H1 (cell line): ENCODE measurements at regions not wholly inside any gene's neighbourhood (a gene's known extent, or its start where the extent isn't known, plus 50 kb on each side); places are given as distances from the start of the nearest gene placed in this dataset.

Experiments
- CTCF ChIA-PET: fragments of 300-600 bp; sonication (Branson Sonifier 250); formaldehyde crosslinking; loops from one replicate; lab custom pipeline; 2021; ENCODE audit not compliant: partially characterized antibody; lab: Charles Lee
- POLR2A ChIA-PET: fragments of 300-600 bp; sonication (Branson Sonifier 250); formaldehyde crosslinking; loops from one replicate; lab custom pipeline; 2021; ENCODE audit warnings: inconsistent platforms; ENCODE audit not compliant: partially characterized antibody; lab: Charles Lee
- DNase-seq, 2 experiments: peaks; one replicate each; pipeline versions ENCODE4 v3.0.0 to v3.0.0-alpha.2; 2010 to 2022; ENCODE audit warnings: low spot score in 2 of 2, low read depth in 1 of 2, mixed read lengths in 1 of 2
- FAIRE-seq: peaks from 2 replicates; lab custom pipeline; 2011; peaks lifted over from hg19 to GRCh38; lab: Jason Lieb, UNC
- H2AFZ ChIP-seq: 2 replicates; pipeline ENCODE4 v1.8.1; 2012; ENCODE audit warnings: low read length, inconsistent platforms
- H2AK5ac ChIP-seq: 2 replicates; pipeline ENCODE4 v1.6.1; 2013; ENCODE audit warnings: low read depth, low read length
- H2BK120ac ChIP-seq: replicated peaks from 2 replicates; pipeline ENCODE3; 2013; ENCODE audit warnings: low read depth, low read length, inconsistent platforms
- H2BK12ac ChIP-seq: 2 replicates; pipeline ENCODE4 v1.6.1; 2013; ENCODE audit warnings: low read depth, low read length
- H2BK15ac ChIP-seq: 2 replicates; pipeline ENCODE4 v1.6.1; 2013; ENCODE audit warnings: low read length
- H2BK20ac ChIP-seq: 2 replicates; pipeline ENCODE4 v1.6.1; 2013; ENCODE audit warnings: low read length
- H2BK5ac ChIP-seq: 2 replicates; pipeline ENCODE4 v1.6.1; 2013; ENCODE audit warnings: low read depth, low read length
- H3K14ac ChIP-seq: 2 replicates; pipeline ENCODE4 v1.6.1; 2013; ENCODE audit warnings: inconsistent platforms; ENCODE audit not compliant: insufficient read length
- H3K18ac ChIP-seq: 2 replicates; pipeline ENCODE4 v1.6.1; 2013; ENCODE audit warnings: low read length; ENCODE audit errors: extremely low read depth
- H3K23ac ChIP-seq: 2 replicates; pipeline ENCODE4 v1.6.1; 2013; ENCODE audit warnings: inconsistent platforms; ENCODE audit not compliant: insufficient read length
- H3K23me2 ChIP-seq: 2 replicates; pipeline ENCODE4 v1.6.1; 2013; ENCODE audit warnings: low read depth, low read length
- H3K27ac ChIP-seq: 2 replicates; pipeline ENCODE4 v1.6.1; 2011; ENCODE audit warnings: low read depth, low read length, inconsistent platforms
- H3K27me3 ChIP-seq, 4 experiments: replicated peaks in 1 of 4; 1 replicate in 1 of 4; 2 replicates in 3 of 4; pipeline versions ENCODE4 v1.6.1 to v1.8.1; 2011 to 2013; ENCODE audit warnings: low read length in 3 of 4, mild to moderate bottlenecking in 3 of 4, inconsistent platforms in 2 of 4, mixed read lengths in 2 of 4, moderate library complexity in 1 of 4; ENCODE audit not compliant: control insufficient read depth in 3 of 4, insufficient read depth in 3 of 4; ENCODE audit errors: extremely low read depth in 1 of 4
- H3K36me3 ChIP-seq, 4 experiments: 2 replicates each; pipeline versions ENCODE4 v1.6.1 to v1.8.1; 2011 to 2013; ENCODE audit warnings: mild to moderate bottlenecking in 4 of 4, low read length in 3 of 4, moderate library complexity in 2 of 4, control low read depth in 1 of 4, inconsistent platforms in 1 of 4; ENCODE audit not compliant: insufficient read depth in 4 of 4, control insufficient read depth in 2 of 4
- H3K4ac ChIP-seq: replicated peaks from 2 replicates; pipeline ENCODE3; 2013; ENCODE audit warnings: low read length, low read depth, mixed read lengths, inconsistent platforms; ENCODE audit not compliant: insufficient read length
- H3K4me1 ChIP-seq, 4 experiments: replicated peaks in 1 of 4; 1 replicate in 1 of 4; 2 replicates in 3 of 4; pipeline versions ENCODE4 v1.6.1 to v1.8.1; 2011 to 2013; ENCODE audit warnings: low read length in 3 of 4, inconsistent platforms in 2 of 4, mixed read lengths in 1 of 4; ENCODE audit not compliant: insufficient read depth in 4 of 4, control insufficient read depth in 3 of 4
- H3K4me2 ChIP-seq, 2 experiments: 2 replicates each; pipeline versions ENCODE4 v1.6.1 to v1.8.1; 2011 to 2013; ENCODE audit warnings: low read depth in 2 of 2, low read length in 2 of 2, control low read depth in 1 of 2, inconsistent platforms in 1 of 2, mild to moderate bottlenecking in 1 of 2; ENCODE audit not compliant: insufficient read depth in 1 of 2
- H3K4me3 ChIP-seq, 4 experiments: fragments of 200-600, 300-600 bp in 1 of 4; sonication (generic), shearing (Covaris generic), sonication (Bioruptor Twin) in 1 of 4; 2 replicates each; pipeline versions ENCODE4 v1.5.1 to v1.8.1; 2011 to 2016; ENCODE audit warnings: low read length in 4 of 4, low read depth in 3 of 4, control low read depth in 2 of 4, inconsistent platforms in 2 of 4, mild to moderate bottlenecking in 2 of 4, mixed read lengths in 1 of 4, moderate library complexity in 1 of 4; ENCODE audit not compliant: insufficient read depth in 2 of 4; ENCODE audit errors: extremely low read depth in 1 of 4
- H3K56ac ChIP-seq: replicated peaks from 2 replicates; pipeline ENCODE3; 2013; ENCODE audit warnings: low read depth, mild to moderate bottlenecking, mixed read lengths, low read length, inconsistent platforms; ENCODE audit not compliant: insufficient read length
- H3K79me1 ChIP-seq: 2 replicates; pipeline ENCODE4 v1.6.1; 2013; ENCODE audit warnings: low read depth, low read length, control low read depth
- H3K79me2 ChIP-seq, 2 experiments: 2 replicates each; pipeline versions ENCODE4 v1.6.1 to v1.8.1; 2012 to 2013; ENCODE audit warnings: low read length in 2 of 2, mild to moderate bottlenecking in 2 of 2, inconsistent platforms in 1 of 2; ENCODE audit not compliant: insufficient read depth in 2 of 2, control insufficient read depth in 1 of 2
- H3K9ac ChIP-seq, 4 experiments: replicated peaks in 1 of 4; 1 replicate in 1 of 4; 2 replicates in 3 of 4; pipeline versions ENCODE4 v1.6.1 to v1.8.1; 2011 to 2013; ENCODE audit warnings: low read depth in 3 of 4, low read length in 3 of 4, control low read depth in 2 of 4, mild to moderate bottlenecking in 2 of 4, moderate library complexity in 2 of 4, inconsistent platforms in 1 of 4; ENCODE audit errors: extremely low read depth in 1 of 4
- H3K9me3 ChIP-seq, 2 experiments: 2 replicates each; pipeline versions ENCODE4 v1.6.1 to v1.8.1; 2012 to 2013; ENCODE audit warnings: mild to moderate bottlenecking in 2 of 2, moderate library complexity in 2 of 2, control low read depth in 1 of 2, inconsistent platforms in 1 of 2, low read depth in 1 of 2, low read length in 1 of 2, mixed read lengths in 1 of 2; ENCODE audit not compliant: insufficient read depth in 2 of 2
- H4K20me1 ChIP-seq, 2 experiments: replicated peaks in 1 of 2; 2 replicates each; pipeline versions ENCODE3 to v1.8.1; 2011 to 2013; ENCODE audit warnings: inconsistent platforms in 2 of 2, low read length in 2 of 2, mild to moderate bottlenecking in 1 of 2; ENCODE audit not compliant: insufficient read depth in 2 of 2, control insufficient read depth in 1 of 2
- H4K5ac ChIP-seq: 2 replicates; pipeline ENCODE4 v1.6.1; 2013; ENCODE audit warnings: low read length, low read depth, mixed read lengths, inconsistent platforms; ENCODE audit not compliant: insufficient read length
- H4K8ac ChIP-seq: 2 replicates; pipeline ENCODE4 v1.8.0; 2013; ENCODE audit warnings: mild to moderate bottlenecking, moderate library complexity, low read length, inconsistent platforms; ENCODE audit not compliant: insufficient read depth; ENCODE audit errors: extremely low read depth
- H4K91ac ChIP-seq: replicated peaks from 2 replicates; pipeline ENCODE3; 2013; ENCODE audit warnings: low read length, mixed read lengths, inconsistent platforms; ENCODE audit not compliant: insufficient read length
- ASH2L ChIP-seq: fragments of 200-600, 300-600 bp; sonication (generic); IDR thresholded peaks from one replicate; pipeline ENCODE4 v1.7.1; 2017; ENCODE audit warnings: low read length
- CEBPB ChIP-seq: IDR thresholded peaks from 2 replicates; pipeline ENCODE4 v1.6.1; 2012; ENCODE audit warnings: low read depth, low read length
- E2F6 ChIP-seq: IDR thresholded peaks from 2 replicates; pipeline ENCODE4 v1.6.1; 2012; ENCODE audit warnings: inconsistent platforms
- FOSL1 ChIP-seq: IDR thresholded peaks from 2 replicates; pipeline ENCODE4 v1.6.1; 2011; ENCODE audit warnings: mild to moderate bottlenecking, low read depth, low read length, moderate library complexity; ENCODE audit not compliant: insufficient read depth
- GABPA ChIP-seq: IDR thresholded peaks from 2 replicates; pipeline ENCODE4 v1.6.1; 2011; ENCODE audit warnings: mild to moderate bottlenecking, low read length, moderate library complexity, borderline replicate concordance; ENCODE audit not compliant: insufficient read depth
- KDM5A ChIP-seq: fragments of 200-600 bp; IDR thresholded peaks from 2 replicates; pipeline ENCODE4 v1.7.1; 2012; ENCODE audit warnings: mild to moderate bottlenecking, low read length, inconsistent platforms, mixed read lengths
- MAX ChIP-seq: IDR thresholded peaks from 2 replicates; pipeline ENCODE4 v1.6.1; 2012; ENCODE audit warnings: inconsistent platforms
- RFX5 ChIP-seq: IDR thresholded peaks from 2 replicates; pipeline ENCODE4 v1.6.1; 2011; ENCODE audit warnings: low read depth, low read length, improper control_type of control experiment, borderline replicate concordance
- RNF2 ChIP-seq: fragments of 200-900, 300-1000 bp; sonication (generic); IDR thresholded peaks from 2 replicates; pipeline ENCODE4 v1.7.1; 2016; ENCODE audit warnings: borderline replicate concordance, low read depth, mild to moderate bottlenecking, antibody characterized with exemption, low read length; ENCODE audit not compliant: poor library complexity, severe bottlenecking; ENCODE audit errors: missing control alignments
- RXRA ChIP-seq: IDR thresholded peaks from 2 replicates; pipeline ENCODE4 v1.6.1; 2011; ENCODE audit warnings: low read depth, mild to moderate bottlenecking, low read length, moderate library complexity; ENCODE audit not compliant: insufficient read depth
- SAP30 ChIP-seq: fragments of 300-600 bp; sonication (generic); IDR thresholded peaks from 2 replicates; pipeline ENCODE4 v1.7.1; 2012; ENCODE audit warnings: low read length, moderate library complexity, mild to moderate bottlenecking, inconsistent platforms; ENCODE audit not compliant: insufficient read depth, insufficient replicate concordance
- SIRT6 ChIP-seq: IDR thresholded peaks from one replicate; pipeline ENCODE4 v1.7.1; 2012; ENCODE audit warnings: low read length, inconsistent platforms
- SP2 ChIP-seq: IDR thresholded peaks from 2 replicates; pipeline ENCODE4 v1.6.1; 2012; ENCODE audit warnings: mild to moderate bottlenecking, low read length, inconsistent platforms
- YY1 ChIP-seq: IDR thresholded peaks from 2 replicates; pipeline ENCODE4 v1.6.1; 2011; ENCODE audit warnings: low read depth, mild to moderate bottlenecking, low read length
- WGBS, 2 experiments: shearing (Covaris generic) in 1 of 2; methylation state at CpG; one replicate each; pipeline versions ENCODE4 v1.1.6 to v1.1.7; 2013 to 2015; ENCODE audit warnings: low lambda C conversion rate in 2 of 2, mixed read lengths in 2 of 2, inconsistent platforms in 1 of 2, low coverage in 1 of 2, missing lambda C conversion rate in 1 of 2; ENCODE audit not compliant: insufficient replicate concordance in 2 of 2, insufficient coverage in 1 of 2, insufficient read length in 1 of 2; ENCODE audit errors: extremely low coverage in 1 of 2, missing lambda C conversion rate in 1 of 2; 5-methylcytosine and 5-hydroxymethylcytosine counted together

GRCh38 chr18:33844232-33844631 is 266.2 kb downstream of the ASXL3 start:
- Histone ChIP-seq H3K4ac (no peak overlapping the region), H2BK20ac (no peak overlapping the region), H2AK5ac (no peak overlapping the region), H3K23me2 (no peaks in the 10 kb centered on the region), H3K14ac (no peak overlapping the region), H3K23ac (no peak overlapping the region), H3K79me2 (no peaks in the 10 kb centered on the region), H4K8ac (no peak overlapping the region), H2BK15ac (no peak overlapping the region), H4K20me1 (no peaks in the 10 kb centered on the region), H3K27ac (no peak overlapping the region), H3K9ac (no peak overlapping the region), H2BK12ac (no peak overlapping the region), H3K27me3 (no peaks in the 10 kb centered on the region), H2BK5ac (no peak overlapping the region), H3K18ac (no peak overlapping the region), H3K4me2 (no peak overlapping the region), H2AFZ (no peak overlapping the region), H3K4me1 (peaks cover 0 to 3% (median 1%) of the 10 kb centered on the region in 4 experiments; a peak in 3 of 7 replicates), H3K79me1 (no peaks in the 10 kb centered on the region), H3K9me3 (no peaks in the 10 kb centered on the region), H3K4me3 (no peak overlapping the region), H4K91ac (no peak overlapping the region), H4K5ac (no peak overlapping the region), H2BK120ac (no peak overlapping the region), H3K56ac (no peak overlapping the region), H3K36me3 (no peaks in the 10 kb centered on the region)
- FAIRE-seq: no peak
- WGBS, 2 experiments: 94% methylated on average over 3 of the region's 3 CpGs; no CpG with 5 or more reads in 1 of the 2 experiments
- no peak for DNase-seq
- POLR2A ChIA-PET: no interaction called here
- CTCF ChIA-PET: interaction anchor here (0.6 to 3.6 kb wide), 4 partner anchors 10 to 346 kb away, joined by 3 to 18 read pairs (median 3); no protein-coding TSS in a partner anchor
- TF ChIP-seq KDM5A (no peak), GABPA (no peak), ASH2L (no peak), YY1 (no peak), SP2 (no peak), MAX (no peak), RXRA (no peak), SAP30 (no peak), RNF2 (no peak), E2F6 (no peak), RFX5 (no peak), SIRT6 (no peak), FOSL1 (no peak), CEBPB (no peak)
